ENCODE measurements at regions not wholly inside any gene's neighbourhood (a gene's known extent, or its start where the extent isn't known, plus 50 kb on each side); places are given as distances from the start of the nearest gene placed in this dataset.

DNA sequence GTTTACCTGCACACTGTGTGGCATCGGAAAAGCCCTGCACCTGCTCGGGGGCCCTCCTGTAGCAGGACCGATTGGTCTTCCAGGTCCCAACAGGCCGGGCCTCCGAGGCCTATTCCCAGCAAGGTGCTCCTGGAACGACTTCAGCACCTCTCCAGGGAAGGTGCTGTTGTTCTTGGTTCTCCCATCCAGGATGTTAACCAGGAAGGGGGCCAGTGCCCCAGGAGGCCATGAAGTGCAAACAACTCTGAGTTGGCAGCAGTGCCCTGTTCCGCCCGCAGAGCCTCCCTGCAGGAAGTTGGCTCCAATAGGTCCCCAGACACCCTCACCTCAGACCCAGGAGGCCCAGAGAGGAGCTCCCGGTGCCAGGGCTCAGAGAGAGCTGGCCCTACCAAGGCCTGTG is 64.0 kb upstream of the DUSP5 start:
- H3K4me1 ChIP-seq (ENCODE audit: insufficient read depth, low read length) = peaks cover 4% of the 10 kb centered on the region

GRCh38 chr10:110434489-110435096 is 63.1 kb upstream of the DUSP5 start:
- POLR2A ChIA-PET = no interaction called here
- DNase-seq = no peak

More for the DNA sequence above, 64.0 kb upstream of the DUSP5 start:
- H3K4me3 ChIP-seq (ENCODE audit: low read length) = no peak overlapping the region
- H3K9me3 ChIP-seq (ENCODE audit: low read length) = no peaks in the 10 kb centered on the region
- no peaks in the 10 kb centered on the region for H3K9me3 Mint-ChIP-seq
- H3K4me1 Mint-ChIP-seq = peaks cover 7 to 10% (median 8%) of the 10 kb centered on the region in 3 donors
- H3K27ac Mint-ChIP-seq = no peak overlapping the region
- no peaks in the 10 kb centered on the region for H3K27me3 ChIP-seq (ENCODE audit: insufficient read depth, low read length, poor library complexity, severe bottlenecking)
- ChIA-PET POLR2A (no interaction called here), CTCF (no interaction called here)
- DNase-seq = peak in 1 of 5 donors; percentile 42
- no peak overlapping the region for H3K27ac ChIP-seq (ENCODE audit: low read depth, low read length)
- no peaks in the 10 kb centered on the region for H3K36me3 Mint-ChIP-seq
- H3K36me3 ChIP-seq (ENCODE audit: insufficient read depth, low read length) = no peaks in the 10 kb centered on the region
- H3K4me3 Mint-ChIP-seq = no peak overlapping the region
- peaks cover 0 to 5% of the 10 kb centered on the region in 2 donors for H3K27me3 Mint-ChIP-seq

DNA sequence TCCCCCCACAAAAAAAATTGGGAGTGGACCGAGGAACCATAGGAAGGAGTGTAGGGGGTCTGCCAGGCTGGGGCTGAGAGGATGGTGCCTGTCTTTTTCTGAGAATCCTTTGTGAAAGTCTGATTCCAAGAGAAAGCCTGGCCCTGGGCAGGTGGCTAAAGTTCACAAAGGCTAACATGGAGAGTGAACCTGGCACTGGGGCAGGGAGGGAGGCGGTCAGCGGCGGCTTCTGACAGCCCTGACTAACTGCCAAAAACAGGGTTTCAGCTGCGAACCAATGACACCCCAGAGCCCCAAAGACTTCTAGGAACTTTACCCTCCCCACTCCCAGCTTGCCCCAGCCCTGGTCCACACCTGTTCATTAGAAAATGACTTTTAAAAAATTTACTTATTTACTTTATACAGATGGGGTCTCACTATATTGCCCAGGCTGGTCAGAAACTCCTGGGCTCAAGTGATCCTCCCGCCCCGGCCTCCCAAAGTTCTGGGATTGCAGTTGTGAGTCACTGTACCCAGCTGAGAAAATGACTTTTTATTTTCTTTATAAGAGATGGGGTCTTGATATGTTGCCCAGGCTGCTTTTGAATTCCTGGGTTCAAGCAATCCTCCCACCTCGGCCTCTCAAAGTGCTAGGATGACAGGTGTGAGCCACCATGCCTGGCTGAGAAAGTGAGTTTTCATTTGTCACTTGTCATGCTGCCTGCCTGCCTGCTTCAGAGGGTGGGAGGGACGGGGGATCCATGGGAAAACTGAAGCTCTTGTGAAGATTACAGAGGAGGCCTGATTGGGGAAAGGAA is 61.0 kb upstream of the DUSP5 start:
- H3K27ac ChIP-seq (ENCODE audit: low read depth, low read length) = no peak overlapping the region
- no peaks in the 10 kb centered on the region for H3K9me3 ChIP-seq (ENCODE audit: low read length)
- H3K27ac Mint-ChIP-seq = no peak overlapping the region
- no peaks in the 10 kb centered on the region for H3K36me3 ChIP-seq (ENCODE audit: insufficient read depth, low read length)
- DNase-seq = peak in 1 of 5 donors; percentile 13
- POLR2A ChIA-PET = no interaction called here
- peaks cover 0 to 3% of the 10 kb centered on the region in 2 donors for H3K27me3 Mint-ChIP-seq
- peaks cover 8% of the 10 kb centered on the region for H3K4me1 ChIP-seq (ENCODE audit: insufficient read depth, low read length)
- H3K4me3 ChIP-seq (ENCODE audit: low read length) = no peak overlapping the region
- H3K4me1 Mint-ChIP-seq = peaks cover 8 to 9% (median 9%) of the 10 kb centered on the region in 3 donors
- H3K4me3 Mint-ChIP-seq = no peak overlapping the region
- H3K36me3 Mint-ChIP-seq = no peaks in the 10 kb centered on the region
- CTCF ChIA-PET = no interaction called here
- no peaks in the 10 kb centered on the region for H3K27me3 ChIP-seq (ENCODE audit: insufficient read depth, low read length, poor library complexity, severe bottlenecking)
- no peaks in the 10 kb centered on the region for H3K9me3 Mint-ChIP-seq

More at GRCh38 chr10:110434489-110435096, 63.1 kb upstream of the DUSP5 start:
- Histone ChIP-seq H3K4me3 (ENCODE audit: low read length) (no peak overlapping the region), H3K27me3 (ENCODE audit: insufficient read depth, low read length, poor library complexity, severe bottlenecking) (no peaks in the 10 kb centered on the region), H3K9me3 (ENCODE audit: low read length) (no peaks in the 10 kb centered on the region), H3K27ac (ENCODE audit: low read depth, low read length) (no peak overlapping the region), H3K36me3 (ENCODE audit: insufficient read depth, low read length) (no peaks in the 10 kb centered on the region), H3K4me1 (ENCODE audit: insufficient read depth, low read length) (peaks cover 4% of the 10 kb centered on the region)
- Mint-ChIP-seq H3K27ac (no peak overlapping the region), H3K9me3 (no peaks in the 10 kb centered on the region), H3K27me3 (peaks cover 0 to 4% of the 10 kb centered on the region in 2 donors), H3K4me1 (peaks cover 7 to 10% (median 8%) of the 10 kb centered on the region in 3 donors), H3K36me3 (no peaks in the 10 kb centered on the region), H3K4me3 (no peak overlapping the region)
- CTCF ChIA-PET = no interaction called here

GRCh38 chr10:110437351-110437605 is 60.4 kb upstream of the DUSP5 start:
- H3K27me3 Mint-ChIP-seq = peaks cover 0 to 2% of the 10 kb centered on the region in 2 donors
- no peaks in the 10 kb centered on the region for H3K9me3 Mint-ChIP-seq
- H3K36me3 ChIP-seq (ENCODE audit: insufficient read depth, low read length) = no peaks in the 10 kb centered on the region
- H3K4me3 Mint-ChIP-seq = no peak overlapping the region
- H3K27ac Mint-ChIP-seq = no peak overlapping the region
- no peak overlapping the region for H3K27ac ChIP-seq (ENCODE audit: low read depth, low read length)
- no peak for DNase-seq
- H3K4me1 ChIP-seq (ENCODE audit: insufficient read depth, low read length) = peaks cover 5% of the 10 kb centered on the region
- no peaks in the 10 kb centered on the region for H3K27me3 ChIP-seq (ENCODE audit: insufficient read depth, low read length, poor library complexity, severe bottlenecking)
- CTCF ChIA-PET = no interaction called here
- H3K4me1 Mint-ChIP-seq = peaks cover 8 to 9% (median 8%) of the 10 kb centered on the region in 3 donors
- no peak overlapping the region for H3K4me3 ChIP-seq (ENCODE audit: low read length)
- H3K36me3 Mint-ChIP-seq = no peaks in the 10 kb centered on the region
- POLR2A ChIA-PET = no interaction called here
- no peaks in the 10 kb centered on the region for H3K9me3 ChIP-seq (ENCODE audit: low read length)

GRCh38 chr10:110437761-110438341 is 59.9 kb upstream of the DUSP5 start:
- H3K4me3 Mint-ChIP-seq = no peak overlapping the region
- no peaks in the 10 kb centered on the region for H3K27me3 Mint-ChIP-seq
- peaks cover 7 to 9% (median 8%) of the 10 kb centered on the region in 3 donors for H3K4me1 Mint-ChIP-seq
- ChIA-PET CTCF (no interaction called here), POLR2A (no interaction called here)
- no peaks in the 10 kb centered on the region for H3K9me3 Mint-ChIP-seq
- Histone ChIP-seq H3K4me3 (ENCODE audit: low read length) (no peak overlapping the region), H3K27me3 (ENCODE audit: insufficient read depth, low read length, poor library complexity, severe bottlenecking) (no peaks in the 10 kb centered on the region), H3K9me3 (ENCODE audit: low read length) (no peaks in the 10 kb centered on the region), H3K36me3 (ENCODE audit: insufficient read depth, low read length) (no peaks in the 10 kb centered on the region), H3K27ac (ENCODE audit: low read depth, low read length) (no peak overlapping the region), H3K4me1 (ENCODE audit: insufficient read depth, low read length) (peaks cover 5% of the 10 kb centered on the region)
- H3K27ac Mint-ChIP-seq = no peak overlapping the region
- DNase-seq = no peak
- no peaks in the 10 kb centered on the region for H3K36me3 Mint-ChIP-seq

DNA sequence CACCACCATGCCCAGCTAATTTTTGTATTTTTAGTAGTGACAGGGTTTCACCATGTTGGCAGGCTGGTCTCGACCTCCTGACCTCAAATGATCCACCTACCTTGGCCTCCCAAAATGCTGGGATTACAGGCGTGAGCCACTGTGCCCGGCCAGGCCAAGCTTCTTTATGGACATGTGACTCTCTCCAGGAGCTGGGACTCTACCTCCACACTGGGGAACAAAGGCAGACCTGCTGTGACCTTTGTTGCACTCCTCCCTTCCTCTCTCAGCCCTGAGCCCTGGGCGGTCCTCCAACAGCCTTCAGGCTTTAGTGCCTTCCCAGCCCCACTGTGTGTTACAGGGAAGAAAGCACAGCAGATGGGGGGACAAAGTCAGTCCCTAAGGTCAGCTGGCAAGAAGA is 55.0 kb upstream of the DUSP5 start:
- CTCF ChIA-PET = no interaction called here

GRCh38 chr10:110443239-110444003 is 54.3 kb upstream of the DUSP5 start:
- Mint-ChIP-seq H3K27me3 (peaks cover 4 to 7% of the 10 kb centered on the region in 2 donors), H3K27ac (peak overlapping the region in 1 of 8 donors; percentile 89), H3K36me3 (no peaks in the 10 kb centered on the region), H3K4me1 (peaks cover 7 to 9% (median 8%) of the 10 kb centered on the region in 3 donors), H3K9me3 (no peaks in the 10 kb centered on the region), H3K4me3 (no peak overlapping the region)
- ChIA-PET CTCF (interaction anchor here (0.7 kb wide), 1 partner anchor 56 kb away, joined by 3 read pairs; no protein-coding TSS in a partner anchor), POLR2A (no interaction called here)
- H3K9me3 ChIP-seq (ENCODE audit: low read length) = no peaks in the 10 kb centered on the region
- peaks cover 5% of the 10 kb centered on the region for H3K4me1 ChIP-seq (ENCODE audit: insufficient read depth, low read length)
- no peak overlapping the region for H3K4me3 ChIP-seq (ENCODE audit: low read length)
- no peak for DNase-seq
- H3K27me3 ChIP-seq (ENCODE audit: insufficient read depth, low read length, poor library complexity, severe bottlenecking) = no peaks in the 10 kb centered on the region
- no peaks in the 10 kb centered on the region for H3K36me3 ChIP-seq (ENCODE audit: insufficient read depth, low read length)
- no peak overlapping the region for H3K27ac ChIP-seq (ENCODE audit: low read depth, low read length)

More for the DNA sequence above, 55.0 kb upstream of the DUSP5 start:
- no peaks in the 10 kb centered on the region for H3K9me3 Mint-ChIP-seq
- H3K27me3 Mint-ChIP-seq = peaks cover 4 to 7% of the 10 kb centered on the region in 2 donors
- Histone ChIP-seq H3K27me3 (ENCODE audit: insufficient read depth, low read length, poor library complexity, severe bottlenecking) (no peaks in the 10 kb centered on the region), H3K36me3 (ENCODE audit: insufficient read depth, low read length) (no peaks in the 10 kb centered on the region), H3K4me3 (ENCODE audit: low read length) (no peak overlapping the region), H3K4me1 (ENCODE audit: insufficient read depth, low read length) (peaks cover 5% of the 10 kb centered on the region), H3K9me3 (ENCODE audit: low read length) (no peaks in the 10 kb centered on the region), H3K27ac (ENCODE audit: low read depth, low read length) (no peak overlapping the region)
- POLR2A ChIA-PET = interaction anchor here (0.5 kb wide), 1 partner anchor 13 kb away, joined by 3 read pairs; no protein-coding TSS in a partner anchor
- peaks cover 7 to 9% (median 8%) of the 10 kb centered on the region in 3 donors for H3K4me1 Mint-ChIP-seq
- no peak for DNase-seq
- H3K4me3 Mint-ChIP-seq = no peak overlapping the region
- peak overlapping the region in 2 of 8 donors; percentile 56 to 63 for H3K27ac Mint-ChIP-seq
- H3K36me3 Mint-ChIP-seq = no peaks in the 10 kb centered on the region

GRCh38 chr10:110444004-110444337 is 53.7 kb upstream of the DUSP5 start:
- CTCF ChIA-PET = interaction anchor here (0.7 kb wide), 1 partner anchor 55 kb away, joined by 3 read pairs; no protein-coding TSS in a partner anchor
- H3K4me3 Mint-ChIP-seq = no peak overlapping the region
- peak overlapping the region in 1 of 8 donors; percentile 89 for H3K27ac Mint-ChIP-seq
- no peaks in the 10 kb centered on the region for H3K9me3 Mint-ChIP-seq
- Histone ChIP-seq H3K4me1 (ENCODE audit: insufficient read depth, low read length) (peaks cover 5% of the 10 kb centered on the region), H3K4me3 (ENCODE audit: low read length) (no peak overlapping the region), H3K27me3 (ENCODE audit: insufficient read depth, low read length, poor library complexity, severe bottlenecking) (no peaks in the 10 kb centered on the region), H3K9me3 (ENCODE audit: low read length) (no peaks in the 10 kb centered on the region), H3K36me3 (ENCODE audit: insufficient read depth, low read length) (no peaks in the 10 kb centered on the region), H3K27ac (ENCODE audit: low read depth, low read length) (no peak overlapping the region)
- no peaks in the 10 kb centered on the region for H3K36me3 Mint-ChIP-seq
- no peak for DNase-seq
- POLR2A ChIA-PET = no interaction called here
- H3K27me3 Mint-ChIP-seq = peaks cover 4 to 7% of the 10 kb centered on the region in 2 donors
- peaks cover 7 to 9% (median 8%) of the 10 kb centered on the region in 3 donors for H3K4me1 Mint-ChIP-seq

Data from CD8-positive, alpha-beta memory T cell (primary cell).